Transverse colon (tissue), 4 donors: ENCODE measurements at regions not wholly inside any gene's neighbourhood (a gene's known extent, or its start where the extent isn't known, plus 50 kb on each side); places are given as distances from the start of the nearest gene placed in this dataset.

Experiments
- EP300 ChIP-seq: sonication (generic); formaldehyde crosslinking; IDR thresholded peaks from one replicate; pipeline ENCODE4 v1.6.1; 2017; ENCODE audit warnings: antibody characterized with exemption, low read depth
- POLR2A ChIP-seq: fragments of 450-650 bp; IDR thresholded peaks from one replicate; pipeline ENCODE4 v1.6.1; 2016; ENCODE audit warnings: antibody characterized with exemption, mild to moderate bottlenecking, moderate library complexity
- POLR2AphosphoS5 ChIP-seq, 3 donors: sonication (generic); formaldehyde crosslinking; IDR thresholded peaks; one replicate each; pipeline ENCODE4 v1.6.1; 2016; ENCODE audit warnings: antibody characterized with exemption in 3 of 3
- TF ChIP-seq, protein P1 (sequence below), 5 experiments: fragments of 200-600 bp in 3 of 5; fragments of 450-650 bp in 2 of 5; sonication (generic) in 3 of 5; IDR thresholded peaks; 1 replicate in 2 of 5; 2 replicates in 3 of 5; pipeline ENCODE4 v1.5.1; 2016 to 2017; ENCODE audit warnings: antibody characterized with exemption in 5 of 5, inconsistent platforms in 3 of 5, mild to moderate bottlenecking in 2 of 5, moderate library complexity in 1 of 5

- TF ChIP-seq, protein P1, sequence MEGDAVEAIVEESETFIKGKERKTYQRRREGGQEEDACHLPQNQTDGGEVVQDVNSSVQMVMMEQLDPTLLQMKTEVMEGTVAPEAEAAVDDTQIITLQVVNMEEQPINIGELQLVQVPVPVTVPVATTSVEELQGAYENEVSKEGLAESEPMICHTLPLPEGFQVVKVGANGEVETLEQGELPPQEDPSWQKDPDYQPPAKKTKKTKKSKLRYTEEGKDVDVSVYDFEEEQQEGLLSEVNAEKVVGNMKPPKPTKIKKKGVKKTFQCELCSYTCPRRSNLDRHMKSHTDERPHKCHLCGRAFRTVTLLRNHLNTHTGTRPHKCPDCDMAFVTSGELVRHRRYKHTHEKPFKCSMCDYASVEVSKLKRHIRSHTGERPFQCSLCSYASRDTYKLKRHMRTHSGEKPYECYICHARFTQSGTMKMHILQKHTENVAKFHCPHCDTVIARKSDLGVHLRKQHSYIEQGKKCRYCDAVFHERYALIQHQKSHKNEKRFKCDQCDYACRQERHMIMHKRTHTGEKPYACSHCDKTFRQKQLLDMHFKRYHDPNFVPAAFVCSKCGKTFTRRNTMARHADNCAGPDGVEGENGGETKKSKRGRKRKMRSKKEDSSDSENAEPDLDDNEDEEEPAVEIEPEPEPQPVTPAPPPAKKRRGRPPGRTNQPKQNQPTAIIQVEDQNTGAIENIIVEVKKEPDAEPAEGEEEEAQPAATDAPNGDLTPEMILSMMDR (IDR thresholded peaks at IDR 0.05), result no peak
- TF ChIP-seq POLR2AphosphoS5 (IDR thresholded peaks at IDR 0.05) (no peak), POLR2A (no peak), EP300 (no peak)
Observed at GRCh38 chr18:59083136-59083818, 56.4 kb upstream of the SEC11C start.
